ENCODE measurements at regions not wholly inside any gene's neighbourhood (a gene's known extent, or its start where the extent isn't known, plus 50 kb on each side); places are given as distances from the start of the nearest gene placed in this dataset.

GRCh38 chr12:84636801-84637290 is 275.8 kb downstream of the SLC6A15 start:
- TF ChIP-seq CTCF (IDR thresholded peaks at IDR 0.05) (no peak), POLR2A (IDR thresholded peaks at IDR 0.05) (no peak), POLR2AphosphoS5 (IDR thresholded peaks at IDR 0.05) (no peak)

All from upper lobe of left lung (tissue), 4 donors.